H1 (cell line): ENCODE measurements at regions not wholly inside any gene's neighbourhood (a gene's known extent, or its start where the extent isn't known, plus 50 kb on each side); places are given as distances from the start of the nearest gene placed in this dataset.

Source experiments
- CTCF ChIA-PET: fragments of 300-600 bp; sonication (Branson Sonifier 250); formaldehyde crosslinking; loops from one replicate; lab custom pipeline; 2021; ENCODE audit not compliant: partially characterized antibody; lab: Charles Lee
- POLR2A ChIA-PET: fragments of 300-600 bp; sonication (Branson Sonifier 250); formaldehyde crosslinking; loops from one replicate; lab custom pipeline; 2021; ENCODE audit warnings: inconsistent platforms; ENCODE audit not compliant: partially characterized antibody; lab: Charles Lee
- DNase-seq, 2 experiments: peaks; one replicate each; pipeline versions ENCODE4 v3.0.0 to v3.0.0-alpha.2; 2010 to 2022; ENCODE audit warnings: low spot score in 2 of 2, low read depth in 1 of 2, mixed read lengths in 1 of 2
- FAIRE-seq: peaks from 2 replicates; lab custom pipeline; 2011; peaks lifted over from hg19 to GRCh38; lab: Jason Lieb, UNC
- H2AFZ ChIP-seq: 2 replicates; pipeline ENCODE4 v1.8.1; 2012; ENCODE audit warnings: low read length, inconsistent platforms
- H2AK5ac ChIP-seq: 2 replicates; pipeline ENCODE4 v1.6.1; 2013; ENCODE audit warnings: low read depth, low read length
- H2BK120ac ChIP-seq: replicated peaks from 2 replicates; pipeline ENCODE3; 2013; ENCODE audit warnings: low read depth, low read length, inconsistent platforms
- H2BK12ac ChIP-seq: 2 replicates; pipeline ENCODE4 v1.6.1; 2013; ENCODE audit warnings: low read depth, low read length
- H2BK15ac ChIP-seq: 2 replicates; pipeline ENCODE4 v1.6.1; 2013; ENCODE audit warnings: low read length
- H2BK20ac ChIP-seq: 2 replicates; pipeline ENCODE4 v1.6.1; 2013; ENCODE audit warnings: low read length
- H2BK5ac ChIP-seq: 2 replicates; pipeline ENCODE4 v1.6.1; 2013; ENCODE audit warnings: low read depth, low read length
- H3K14ac ChIP-seq: 2 replicates; pipeline ENCODE4 v1.6.1; 2013; ENCODE audit warnings: inconsistent platforms; ENCODE audit not compliant: insufficient read length
- H3K18ac ChIP-seq: 2 replicates; pipeline ENCODE4 v1.6.1; 2013; ENCODE audit warnings: low read length; ENCODE audit errors: extremely low read depth
- H3K23ac ChIP-seq: 2 replicates; pipeline ENCODE4 v1.6.1; 2013; ENCODE audit warnings: inconsistent platforms; ENCODE audit not compliant: insufficient read length
- H3K23me2 ChIP-seq: 2 replicates; pipeline ENCODE4 v1.6.1; 2013; ENCODE audit warnings: low read depth, low read length
- H3K27ac ChIP-seq: 2 replicates; pipeline ENCODE4 v1.6.1; 2011; ENCODE audit warnings: low read depth, low read length, inconsistent platforms
- H3K27me3 ChIP-seq, 4 experiments: replicated peaks in 1 of 4; 1 replicate in 1 of 4; 2 replicates in 3 of 4; pipeline versions ENCODE4 v1.6.1 to v1.8.1; 2011 to 2013; ENCODE audit warnings: low read length in 3 of 4, mild to moderate bottlenecking in 3 of 4, inconsistent platforms in 2 of 4, mixed read lengths in 2 of 4, moderate library complexity in 1 of 4; ENCODE audit not compliant: control insufficient read depth in 3 of 4, insufficient read depth in 3 of 4; ENCODE audit errors: extremely low read depth in 1 of 4
- H3K36me3 ChIP-seq, 4 experiments: 2 replicates each; pipeline versions ENCODE4 v1.6.1 to v1.8.1; 2011 to 2013; ENCODE audit warnings: mild to moderate bottlenecking in 4 of 4, low read length in 3 of 4, moderate library complexity in 2 of 4, control low read depth in 1 of 4, inconsistent platforms in 1 of 4; ENCODE audit not compliant: insufficient read depth in 4 of 4, control insufficient read depth in 2 of 4
- H3K4ac ChIP-seq: replicated peaks from 2 replicates; pipeline ENCODE3; 2013; ENCODE audit warnings: low read length, low read depth, mixed read lengths, inconsistent platforms; ENCODE audit not compliant: insufficient read length
- H3K4me1 ChIP-seq, 4 experiments: replicated peaks in 1 of 4; 1 replicate in 1 of 4; 2 replicates in 3 of 4; pipeline versions ENCODE4 v1.6.1 to v1.8.1; 2011 to 2013; ENCODE audit warnings: low read length in 3 of 4, inconsistent platforms in 2 of 4, mixed read lengths in 1 of 4; ENCODE audit not compliant: insufficient read depth in 4 of 4, control insufficient read depth in 3 of 4
- H3K4me2 ChIP-seq, 2 experiments: 2 replicates each; pipeline versions ENCODE4 v1.6.1 to v1.8.1; 2011 to 2013; ENCODE audit warnings: low read depth in 2 of 2, low read length in 2 of 2, control low read depth in 1 of 2, inconsistent platforms in 1 of 2, mild to moderate bottlenecking in 1 of 2; ENCODE audit not compliant: insufficient read depth in 1 of 2
- H3K4me3 ChIP-seq, 4 experiments: fragments of 200-600, 300-600 bp in 1 of 4; sonication (generic), shearing (Covaris generic), sonication (Bioruptor Twin) in 1 of 4; 2 replicates each; pipeline versions ENCODE4 v1.5.1 to v1.8.1; 2011 to 2016; ENCODE audit warnings: low read length in 4 of 4, low read depth in 3 of 4, control low read depth in 2 of 4, inconsistent platforms in 2 of 4, mild to moderate bottlenecking in 2 of 4, mixed read lengths in 1 of 4, moderate library complexity in 1 of 4; ENCODE audit not compliant: insufficient read depth in 2 of 4; ENCODE audit errors: extremely low read depth in 1 of 4
- H3K56ac ChIP-seq: replicated peaks from 2 replicates; pipeline ENCODE3; 2013; ENCODE audit warnings: low read depth, mild to moderate bottlenecking, mixed read lengths, low read length, inconsistent platforms; ENCODE audit not compliant: insufficient read length
- H3K79me1 ChIP-seq: 2 replicates; pipeline ENCODE4 v1.6.1; 2013; ENCODE audit warnings: low read depth, low read length, control low read depth
- H3K79me2 ChIP-seq, 2 experiments: 2 replicates each; pipeline versions ENCODE4 v1.6.1 to v1.8.1; 2012 to 2013; ENCODE audit warnings: low read length in 2 of 2, mild to moderate bottlenecking in 2 of 2, inconsistent platforms in 1 of 2; ENCODE audit not compliant: insufficient read depth in 2 of 2, control insufficient read depth in 1 of 2
- H3K9ac ChIP-seq, 4 experiments: replicated peaks in 1 of 4; 1 replicate in 1 of 4; 2 replicates in 3 of 4; pipeline versions ENCODE4 v1.6.1 to v1.8.1; 2011 to 2013; ENCODE audit warnings: low read depth in 3 of 4, low read length in 3 of 4, control low read depth in 2 of 4, mild to moderate bottlenecking in 2 of 4, moderate library complexity in 2 of 4, inconsistent platforms in 1 of 4; ENCODE audit errors: extremely low read depth in 1 of 4
- H3K9me3 ChIP-seq, 2 experiments: 2 replicates each; pipeline versions ENCODE4 v1.6.1 to v1.8.1; 2012 to 2013; ENCODE audit warnings: mild to moderate bottlenecking in 2 of 2, moderate library complexity in 2 of 2, control low read depth in 1 of 2, inconsistent platforms in 1 of 2, low read depth in 1 of 2, low read length in 1 of 2, mixed read lengths in 1 of 2; ENCODE audit not compliant: insufficient read depth in 2 of 2
- H4K20me1 ChIP-seq, 2 experiments: replicated peaks in 1 of 2; 2 replicates each; pipeline versions ENCODE3 to v1.8.1; 2011 to 2013; ENCODE audit warnings: inconsistent platforms in 2 of 2, low read length in 2 of 2, mild to moderate bottlenecking in 1 of 2; ENCODE audit not compliant: insufficient read depth in 2 of 2, control insufficient read depth in 1 of 2
- H4K5ac ChIP-seq: 2 replicates; pipeline ENCODE4 v1.6.1; 2013; ENCODE audit warnings: low read length, low read depth, mixed read lengths, inconsistent platforms; ENCODE audit not compliant: insufficient read length
- H4K8ac ChIP-seq: 2 replicates; pipeline ENCODE4 v1.8.0; 2013; ENCODE audit warnings: mild to moderate bottlenecking, moderate library complexity, low read length, inconsistent platforms; ENCODE audit not compliant: insufficient read depth; ENCODE audit errors: extremely low read depth
- H4K91ac ChIP-seq: replicated peaks from 2 replicates; pipeline ENCODE3; 2013; ENCODE audit warnings: low read length, mixed read lengths, inconsistent platforms; ENCODE audit not compliant: insufficient read length
- BRCA1 ChIP-seq: IDR thresholded peaks from 2 replicates; pipeline ENCODE4 v1.6.1; 2012; ENCODE audit warnings: low read depth, low read length, improper control_type of control experiment
- CHD2 ChIP-seq: IDR thresholded peaks from 2 replicates; pipeline ENCODE4 v1.6.1; 2012; ENCODE audit warnings: low read length, improper control_type of control experiment
- MAFK ChIP-seq: IDR thresholded peaks from 2 replicates; pipeline ENCODE4 v1.6.1; 2012; ENCODE audit warnings: low read depth, mild to moderate bottlenecking, improper control_type of control experiment, low read length
- POU5F1 ChIP-seq: IDR thresholded peaks from 2 replicates; pipeline ENCODE4 v1.6.1; 2011; ENCODE audit warnings: low read depth, mild to moderate bottlenecking, low read length, moderate library complexity
- SIRT6 ChIP-seq: IDR thresholded peaks from one replicate; pipeline ENCODE4 v1.7.1; 2012; ENCODE audit warnings: low read length, inconsistent platforms
- SP1 ChIP-seq: IDR thresholded peaks from 2 replicates; pipeline ENCODE4 v1.6.1; 2011; ENCODE audit warnings: low read depth, low read length
- SP4 ChIP-seq: IDR thresholded peaks from 2 replicates; pipeline ENCODE4 v1.6.1; 2012; ENCODE audit warnings: low read length, inconsistent platforms
- WGBS, 2 experiments: shearing (Covaris generic) in 1 of 2; methylation state at CpG; one replicate each; pipeline versions ENCODE4 v1.1.6 to v1.1.7; 2013 to 2015; ENCODE audit warnings: low lambda C conversion rate in 2 of 2, mixed read lengths in 2 of 2, inconsistent platforms in 1 of 2, low coverage in 1 of 2, missing lambda C conversion rate in 1 of 2; ENCODE audit not compliant: insufficient replicate concordance in 2 of 2, insufficient coverage in 1 of 2, insufficient read length in 1 of 2; ENCODE audit errors: extremely low coverage in 1 of 2, missing lambda C conversion rate in 1 of 2; 5-methylcytosine and 5-hydroxymethylcytosine counted together
- TF ChIP-seq, protein P1 (sequence below): IDR thresholded peaks from 2 replicates; pipeline ENCODE4 v1.6.1; 2011; ENCODE audit warnings: low read depth, mild to moderate bottlenecking, low read length; ENCODE audit not compliant: insufficient read depth
- TF ChIP-seq, protein P2 (sequence below), 3 experiments: IDR thresholded peaks; 1 replicate in 2 of 3; 2 replicates in 1 of 3; pipeline versions ENCODE4 v1.5.1 to v1.6.1; 2011; ENCODE audit warnings: low read length in 3 of 3, mild to moderate bottlenecking in 3 of 3, inconsistent platforms in 2 of 3, low read depth in 1 of 3, moderate library complexity in 1 of 3; ENCODE audit not compliant: insufficient read depth in 1 of 3; ENCODE audit errors: control extremely low read depth in 1 of 3
- TF ChIP-seq, protein P3 (sequence below): IDR thresholded peaks from 2 replicates; pipeline ENCODE4 v1.6.1; 2011; ENCODE audit warnings: low read length, improper control_type of control experiment

DNA sequence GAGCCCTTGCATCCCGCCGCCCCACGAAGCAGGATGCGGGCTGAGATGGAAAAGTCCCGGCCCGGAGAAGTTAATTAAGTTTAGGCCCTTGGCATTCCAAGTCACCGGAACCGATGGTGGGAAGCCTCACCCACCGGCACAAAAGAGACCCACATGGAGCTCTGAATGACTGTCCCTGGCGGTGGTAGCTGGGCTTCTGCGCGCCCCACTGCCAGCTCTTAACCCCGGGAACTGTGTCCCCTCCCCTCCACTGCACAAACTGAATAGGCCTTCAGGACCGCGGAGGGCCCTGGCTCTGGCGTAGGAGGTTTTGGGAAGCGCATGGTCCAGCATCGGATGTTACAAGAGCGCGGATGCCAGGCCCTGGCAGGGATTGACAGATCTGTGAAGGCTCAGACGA, 291.1 kb upstream of the TUT7 start:
- DNase-seq (no peak), FAIRE-seq (no peak)

More for the DNA sequence above, 291.1 kb upstream of the TUT7 start:
- WGBS, 2 experiments: 90% methylated on average over 21 of the region's 21 CpGs; no CpG with 5 or more reads in 1 of the 2 experiments
- CTCF ChIA-PET: interaction anchor here (1.2 to 1.9 kb wide), 3 partner anchors 13 to 151 kb away, joined by 3 to 12 read pairs (median 3); no protein-coding TSS in a partner anchor
- Histone ChIP-seq H3K36me3 (no peaks in the 10 kb centered on the region), H3K4me1 (peaks cover 0 to 4% (median 2%) of the 10 kb centered on the region in 4 experiments; a peak in 4 of 7 replicates), H2BK5ac (no peak overlapping the region), H3K4me2 (no peak overlapping the region), H3K4me3 (no peak overlapping the region), H2BK120ac (no peak overlapping the region)
- TF ChIP-seq, protein P1, sequence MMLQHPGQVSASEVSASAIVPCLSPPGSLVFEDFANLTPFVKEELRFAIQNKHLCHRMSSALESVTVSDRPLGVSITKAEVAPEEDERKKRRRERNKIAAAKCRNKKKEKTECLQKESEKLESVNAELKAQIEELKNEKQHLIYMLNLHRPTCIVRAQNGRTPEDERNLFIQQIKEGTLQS: no peak
- TF ChIP-seq SP4: no peak
- TF ChIP-seq, protein P2, sequence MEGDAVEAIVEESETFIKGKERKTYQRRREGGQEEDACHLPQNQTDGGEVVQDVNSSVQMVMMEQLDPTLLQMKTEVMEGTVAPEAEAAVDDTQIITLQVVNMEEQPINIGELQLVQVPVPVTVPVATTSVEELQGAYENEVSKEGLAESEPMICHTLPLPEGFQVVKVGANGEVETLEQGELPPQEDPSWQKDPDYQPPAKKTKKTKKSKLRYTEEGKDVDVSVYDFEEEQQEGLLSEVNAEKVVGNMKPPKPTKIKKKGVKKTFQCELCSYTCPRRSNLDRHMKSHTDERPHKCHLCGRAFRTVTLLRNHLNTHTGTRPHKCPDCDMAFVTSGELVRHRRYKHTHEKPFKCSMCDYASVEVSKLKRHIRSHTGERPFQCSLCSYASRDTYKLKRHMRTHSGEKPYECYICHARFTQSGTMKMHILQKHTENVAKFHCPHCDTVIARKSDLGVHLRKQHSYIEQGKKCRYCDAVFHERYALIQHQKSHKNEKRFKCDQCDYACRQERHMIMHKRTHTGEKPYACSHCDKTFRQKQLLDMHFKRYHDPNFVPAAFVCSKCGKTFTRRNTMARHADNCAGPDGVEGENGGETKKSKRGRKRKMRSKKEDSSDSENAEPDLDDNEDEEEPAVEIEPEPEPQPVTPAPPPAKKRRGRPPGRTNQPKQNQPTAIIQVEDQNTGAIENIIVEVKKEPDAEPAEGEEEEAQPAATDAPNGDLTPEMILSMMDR (IDR thresholded peaks at IDR 0.05; ENCODE audit: control extremely low read depth in 1 of 3, insufficient read depth in 1 of 3, low read depth in 1 of 3, low read length in 3 of 3): no peak
- TF ChIP-seq, protein P3, sequence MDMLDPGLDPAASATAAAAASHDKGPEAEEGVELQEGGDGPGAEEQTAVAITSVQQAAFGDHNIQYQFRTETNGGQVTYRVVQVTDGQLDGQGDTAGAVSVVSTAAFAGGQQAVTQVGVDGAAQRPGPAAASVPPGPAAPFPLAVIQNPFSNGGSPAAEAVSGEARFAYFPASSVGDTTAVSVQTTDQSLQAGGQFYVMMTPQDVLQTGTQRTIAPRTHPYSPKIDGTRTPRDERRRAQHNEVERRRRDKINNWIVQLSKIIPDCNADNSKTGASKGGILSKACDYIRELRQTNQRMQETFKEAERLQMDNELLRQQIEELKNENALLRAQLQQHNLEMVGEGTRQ: no peak
- no peak for TF ChIP-seq BRCA1
- TF ChIP-seq SIRT6: no peak
- TF ChIP-seq POU5F1: no peak
- TF ChIP-seq SP1: no peak
- no peak for TF ChIP-seq MAFK
- TF ChIP-seq CHD2: no peak
- TF ChIP-seq, all 59 proteins: peak for 0
- Histone ChIP-seq H3K9ac (no peak overlapping the region), H3K4ac (no peak overlapping the region), H3K79me1 (no peaks in the 10 kb centered on the region), H3K14ac (no peak overlapping the region), H3K27me3 (no peaks in the 10 kb centered on the region), H2AFZ (no peak overlapping the region), H3K23ac (no peak overlapping the region), H3K9me3 (no peaks in the 10 kb centered on the region), H3K56ac (no peak overlapping the region), H3K23me2 (no peaks in the 10 kb centered on the region; the same call in 1 of the 2 replicates), H2BK12ac (no peak overlapping the region), H2BK20ac (no peak overlapping the region), H3K18ac (no peak overlapping the region), H4K20me1 (no peaks in the 10 kb centered on the region), H4K8ac (no peak overlapping the region), H3K27ac (no peak overlapping the region), H3K79me2 (no peaks in the 10 kb centered on the region), H2BK15ac (no peak overlapping the region), H2AK5ac (no peak overlapping the region), H4K5ac (no peak overlapping the region), H4K91ac (no peak overlapping the region)
- POLR2A ChIA-PET: interaction anchor here (1.0 kb wide), 1 partner anchor 76 kb away, joined by 3 read pairs; no protein-coding TSS in a partner anchor
